GM12864 (cell line): ENCODE measurements at regions not wholly inside any gene's neighbourhood (a gene's known extent, or its start where the extent isn't known, plus 50 kb on each side); places are given as distances from the start of the nearest gene placed in this dataset.

Experiments
- DNase-seq: peaks from one replicate; pipeline ENCODE4 v3.0.0-alpha.2; 2011; ENCODE audit warnings: low read depth
- H3K4me3 ChIP-seq: 2 replicates; pipeline ENCODE4 v1.5.1; 2011; ENCODE audit warnings: mild to moderate bottlenecking, low read depth, low read length, control low read depth
- CTCF ChIP-seq: IDR thresholded peaks from 2 replicates; pipeline ENCODE4 v1.5.1; 2011; ENCODE audit warnings: low read depth, mild to moderate bottlenecking, moderate library complexity, low read length, control low read depth, inconsistent platforms; ENCODE audit errors: missing control alignments

- no peak overlapping the region for H3K4me3 ChIP-seq
- no peak for DNase-seq
- TF ChIP-seq CTCF: no peak
Measured at GRCh38 chr2:129575431-129575830, 404.0 kb upstream of the RAB6C start.

- H3K4me3 ChIP-seq: no peak overlapping the region
- DNase-seq: no peak
- no peak for TF ChIP-seq CTCF
Measured at GRCh38 chr2:129575880-129576279, 403.6 kb upstream of the RAB6C start.

GRCh38 chr2:129580001-129580400, 399.5 kb upstream of the RAB6C start:
- no peak overlapping the region for H3K4me3 ChIP-seq
- TF ChIP-seq CTCF: no peak
- no peak for DNase-seq

- no peak for DNase-seq
- H3K4me3 ChIP-seq: no peak overlapping the region
- TF ChIP-seq CTCF: no peak
Measured at GRCh38 chr2:129585760-129586159, 393.7 kb upstream of the RAB6C start.

GRCh38 chr2:129587426-129588064, 391.9 kb upstream of the RAB6C start:
- TF ChIP-seq CTCF: no peak
- DNase-seq: no peak
- H3K4me3 ChIP-seq: no peak overlapping the region

- no peak overlapping the region for H3K4me3 ChIP-seq
- DNase-seq: no peak
- no peak for TF ChIP-seq CTCF
Measured at GRCh38 chr2:129604560-129604959, 374.9 kb upstream of the RAB6C start.

GRCh38 chr2:129605646-129606045, 373.8 kb upstream of the RAB6C start:
- no peak for DNase-seq
- no peak for TF ChIP-seq CTCF
- H3K4me3 ChIP-seq: no peak overlapping the region
